Breast epithelium (tissue), 4 donors: ENCODE measurements at regions not wholly inside any gene's neighbourhood (a gene's known extent, or its start where the extent isn't known, plus 50 kb on each side); places are given as distances from the start of the nearest gene placed in this dataset.
A peak's percentile ranks its signal among the peaks of the same experiment; 100 is the strongest.

ENCODE experiments used
- DNase-seq, 2 donors: peaks; one replicate each; pipeline ENCODE4 v3.0.0-alpha.2; 2019; ENCODE audit warnings: low spot score in 2 of 2
- H3K27ac ChIP-seq, 2 donors: fragments of 200-600 bp; sonication (generic) in 1 of 2; one replicate each; pipeline ENCODE4 v1.5.1; 2016 to 2019; ENCODE audit warnings: mild to moderate bottlenecking in 1 of 2
- H3K27me3 ChIP-seq, 2 donors: fragments of 200-600 bp; sonication (generic) in 1 of 2; one replicate each; pipeline versions ENCODE4 v1.5.1 to v1.6.0; 2017 to 2019; ENCODE audit warnings: control low read depth in 1 of 2, mild to moderate bottlenecking in 1 of 2
- H3K36me3 ChIP-seq: fragments of 200-600 bp; one replicate; pipeline ENCODE4 v1.5.1; 2019
- H3K4me1 ChIP-seq, 2 donors: fragments of 200-600 bp; sonication (generic); one replicate each; pipeline ENCODE4 v1.5.1; 2016 to 2019; ENCODE audit warnings: control low read depth in 1 of 2
- H3K4me3 ChIP-seq, 3 donors: fragments of 200-600 bp; sonication (generic); 1 replicate in 2 of 3; 2 replicates in 1 of 3; pipeline ENCODE4 v1.5.1; 2016 to 2019; ENCODE audit warnings: mild to moderate bottlenecking in 3 of 3, moderate library complexity in 2 of 3
- H3K9me3 ChIP-seq, 2 donors: fragments of 200-600 bp; sonication (generic) in 1 of 2; one replicate each; pipeline ENCODE4 v1.5.1; 2016 to 2019; ENCODE audit warnings: control low read depth in 1 of 2
- CTCF ChIP-seq, 3 donors: fragments of 450-650 bp; IDR thresholded peaks; one replicate each; pipeline ENCODE4 v1.5.1; 2016 to 2017; ENCODE audit warnings: antibody characterized with exemption in 3 of 3, mild to moderate bottlenecking in 3 of 3, moderate library complexity in 3 of 3
- POLR2A ChIP-seq: fragments of 450-650 bp; IDR thresholded peaks from one replicate; pipeline ENCODE4 v1.6.1; 2016; ENCODE audit warnings: antibody characterized with exemption, mild to moderate bottlenecking, moderate library complexity
- POLR2AphosphoS5 ChIP-seq, 3 donors: sonication (generic); formaldehyde crosslinking; IDR thresholded peaks; one replicate each; pipeline ENCODE4 v1.6.1; 2017; ENCODE audit warnings: antibody characterized with exemption in 3 of 3
- intact Hi-C: fragments of 100-400 bp; cut with DNase I; formaldehyde crosslinking; loops from one replicate; pipeline ENCODE4 v1.15.1; 2023; ENCODE audit warnings: low total_unique reads

- no peak for TF ChIP-seq CTCF (IDR thresholded peaks at IDR 0.05)
- TF ChIP-seq POLR2A: no peak
- no peak for TF ChIP-seq POLR2AphosphoS5 (IDR thresholded peaks at IDR 0.05)
- no peaks in the 10 kb centered on the region for H3K36me3 ChIP-seq
- intact Hi-C loops: no loop called here
These were observed 61.3 kb upstream of the NFKB1 start for GRCh38 chr4:102439812-102440211.

GRCh38 chr4:102440498-102440897 is 60.7 kb upstream of the NFKB1 start:
- Histone ChIP-seq H3K27ac (peak overlapping the region in 1 of 2 donors; percentile 69), H3K9me3 (no peaks in the 10 kb centered on the region)
- intact Hi-C loops: no loop called here

More at GRCh38 chr4:102439812-102440211, 61.3 kb upstream of the NFKB1 start:
- H3K27ac ChIP-seq: peak overlapping the region; percentile 64 to 69
- no peaks in the 10 kb centered on the region for H3K9me3 ChIP-seq
- no peaks in the 10 kb centered on the region for H3K27me3 ChIP-seq
- no peak overlapping the region for H3K4me3 ChIP-seq
- DNase-seq: no peak
- H3K4me1 ChIP-seq: peaks cover 0 to 5% of the 10 kb centered on the region in 2 donors

GRCh38 chr4:102441978-102442911 is 58.9 kb upstream of the NFKB1 start:
- no peak overlapping the region for H3K4me3 ChIP-seq
- DNase-seq: no peak
- no peak overlapping the region for H3K27ac ChIP-seq
- intact Hi-C loops: no loop called here
- H3K9me3 ChIP-seq: no peaks in the 10 kb centered on the region
- TF ChIP-seq CTCF (IDR thresholded peaks at IDR 0.05) (no peak), POLR2A (no peak), POLR2AphosphoS5 (IDR thresholded peaks at IDR 0.05) (no peak)
- no peaks in the 10 kb centered on the region for H3K27me3 ChIP-seq
- no peaks in the 10 kb centered on the region for H3K36me3 ChIP-seq
- peaks cover 0 to 5% of the 10 kb centered on the region in 2 donors for H3K4me1 ChIP-seq

More at GRCh38 chr4:102440498-102440897, 60.7 kb upstream of the NFKB1 start:
- H3K4me3 ChIP-seq: no peak overlapping the region
- H3K36me3 ChIP-seq: no peaks in the 10 kb centered on the region
- no peak for DNase-seq
- peaks cover 0 to 5% of the 10 kb centered on the region in 2 donors for H3K4me1 ChIP-seq
- H3K27me3 ChIP-seq: no peaks in the 10 kb centered on the region
- TF ChIP-seq CTCF (IDR thresholded peaks at IDR 0.05) (no peak), POLR2A (no peak), POLR2AphosphoS5 (IDR thresholded peaks at IDR 0.05) (no peak)

GRCh38 chr4:102444752-102445151 is 56.4 kb upstream of the NFKB1 start:
- intact Hi-C loops: loop anchor here (5.0 kb wide), 1 partner anchor 563 kb away; no protein-coding TSS in a partner anchor
- H3K4me3 ChIP-seq: no peak overlapping the region
- H3K27ac ChIP-seq: no peak overlapping the region
- H3K36me3 ChIP-seq: no peaks in the 10 kb centered on the region
- no peak for DNase-seq
- H3K4me1 ChIP-seq: no peaks in the 10 kb centered on the region
- H3K9me3 ChIP-seq: no peaks in the 10 kb centered on the region
- TF ChIP-seq POLR2A: no peak
- TF ChIP-seq POLR2AphosphoS5 (IDR thresholded peaks at IDR 0.05): no peak
- no peak for TF ChIP-seq CTCF (IDR thresholded peaks at IDR 0.05)
- H3K27me3 ChIP-seq: no peaks in the 10 kb centered on the region

- no peak for TF ChIP-seq POLR2A
- no peak for TF ChIP-seq POLR2AphosphoS5 (IDR thresholded peaks at IDR 0.05)
- no peak for TF ChIP-seq CTCF (IDR thresholded peaks at IDR 0.05)
- intact Hi-C loops: loop anchor here (5.0 kb wide), 1 partner anchor 562 kb away; no protein-coding TSS in a partner anchor
These were observed 55.9 kb upstream of the NFKB1 start for GRCh38 chr4:102445213-102445612.

More at GRCh38 chr4:102445213-102445612, 55.9 kb upstream of the NFKB1 start:
- Histone ChIP-seq H3K9me3 (no peaks in the 10 kb centered on the region), H3K36me3 (no peaks in the 10 kb centered on the region), H3K27me3 (no peaks in the 10 kb centered on the region), H3K4me3 (no peak overlapping the region), H3K27ac (no peak overlapping the region), H3K4me1 (no peaks in the 10 kb centered on the region)
- no peak for DNase-seq
